Effector memory CD4-positive, alpha-beta T cell (primary cell): ENCODE measurements at regions not wholly inside any gene's neighbourhood (a gene's known extent, or its start where the extent isn't known, plus 50 kb on each side); places are given as distances from the start of the nearest gene placed in this dataset.

Experiments used
- DNase-seq, 3 donors: peaks; one replicate each; pipeline ENCODE4 v3.0.0-alpha.2; 2020
- H3K27ac ChIP-seq: 2 replicates; pipeline ENCODE4 v1.7.0; 2013; ENCODE audit warnings: mild to moderate bottlenecking, low read length, moderate library complexity; ENCODE audit not compliant: insufficient read depth, poor library complexity, severe bottlenecking
- H3K27me3 ChIP-seq: replicated peaks from 2 replicates; pipeline ENCODE4 v1.7.0; 2013; ENCODE audit warnings: mild to moderate bottlenecking, low read length; ENCODE audit not compliant: insufficient read depth, control insufficient read depth, poor library complexity, severe bottlenecking
- H3K36me3 ChIP-seq: 2 replicates; pipeline ENCODE4 v1.7.0; 2013; ENCODE audit warnings: mild to moderate bottlenecking, low read length, moderate library complexity; ENCODE audit not compliant: control insufficient read depth, insufficient read depth
- H3K4me1 ChIP-seq: 2 replicates; pipeline ENCODE4 v1.7.0; 2013; ENCODE audit warnings: low read length, mild to moderate bottlenecking; ENCODE audit not compliant: control insufficient read depth, insufficient read depth, poor library complexity, severe bottlenecking
- H3K4me3 ChIP-seq: 2 replicates; pipeline ENCODE4 v1.7.0; 2013; ENCODE audit warnings: low read length, low read depth, mild to moderate bottlenecking; ENCODE audit not compliant: insufficient read depth, poor library complexity, severe bottlenecking
- H3K9me3 ChIP-seq: 2 replicates; pipeline ENCODE4 v1.7.0; 2013; ENCODE audit warnings: mild to moderate bottlenecking, low read length, moderate library complexity; ENCODE audit not compliant: control insufficient read depth

- no peaks in the 10 kb centered on the region for H3K9me3 ChIP-seq
- H3K27ac ChIP-seq: no peak overlapping the region
- H3K4me1 ChIP-seq: no peaks in the 10 kb centered on the region
- no peaks in the 10 kb centered on the region for H3K27me3 ChIP-seq
- H3K36me3 ChIP-seq: no peaks in the 10 kb centered on the region
- no peak overlapping the region for H3K4me3 ChIP-seq
- no peak for DNase-seq
Observed at GRCh38 chr3:30457081-30457480, 149.3 kb upstream of the TGFBR2 start.

GRCh38 chr3:30457726-30458125, 148.7 kb upstream of the TGFBR2 start:
- Histone ChIP-seq H3K27me3 (no peaks in the 10 kb centered on the region), H3K27ac (no peak overlapping the region), H3K4me1 (no peaks in the 10 kb centered on the region), H3K9me3 (no peaks in the 10 kb centered on the region), H3K4me3 (no peak overlapping the region), H3K36me3 (no peaks in the 10 kb centered on the region)
- no peak for DNase-seq

- H3K36me3 ChIP-seq: no peaks in the 10 kb centered on the region
- H3K9me3 ChIP-seq: no peaks in the 10 kb centered on the region
- no peak for DNase-seq
- H3K27ac ChIP-seq: no peak overlapping the region
- H3K4me3 ChIP-seq: no peak overlapping the region
- no peaks in the 10 kb centered on the region for H3K27me3 ChIP-seq
- no peaks in the 10 kb centered on the region for H3K4me1 ChIP-seq
Observed at GRCh38 chr3:30458376-30459171, 147.8 kb upstream of the TGFBR2 start.

- H3K27ac ChIP-seq: no peak overlapping the region
- no peaks in the 10 kb centered on the region for H3K36me3 ChIP-seq
- DNase-seq: no peak
- H3K4me1 ChIP-seq: no peaks in the 10 kb centered on the region
- H3K9me3 ChIP-seq: no peaks in the 10 kb centered on the region
- H3K4me3 ChIP-seq: no peak overlapping the region
- H3K27me3 ChIP-seq: no peaks in the 10 kb centered on the region
Observed at GRCh38 chr3:30461311-30461710, 145.1 kb upstream of the TGFBR2 start.

GRCh38 chr3:30462721-30463470, 143.5 kb upstream of the TGFBR2 start:
- Histone ChIP-seq H3K27me3 (no peaks in the 10 kb centered on the region), H3K4me3 (no peak overlapping the region), H3K36me3 (no peaks in the 10 kb centered on the region), H3K4me1 (no peaks in the 10 kb centered on the region), H3K9me3 (no peaks in the 10 kb centered on the region), H3K27ac (no peak overlapping the region)
- DNase-seq: no peak

- H3K27me3 ChIP-seq: no peaks in the 10 kb centered on the region
- no peak overlapping the region for H3K27ac ChIP-seq
- H3K4me1 ChIP-seq: no peaks in the 10 kb centered on the region
- no peaks in the 10 kb centered on the region for H3K36me3 ChIP-seq
- no peak for DNase-seq
- no peak overlapping the region for H3K4me3 ChIP-seq
- H3K9me3 ChIP-seq: no peaks in the 10 kb centered on the region
Observed at GRCh38 chr3:30464381-30464780, 142.0 kb upstream of the TGFBR2 start.

- Histone ChIP-seq H3K4me3 (no peak overlapping the region), H3K27ac (no peak overlapping the region), H3K27me3 (no peaks in the 10 kb centered on the region), H3K9me3 (no peaks in the 10 kb centered on the region), H3K4me1 (no peaks in the 10 kb centered on the region), H3K36me3 (no peaks in the 10 kb centered on the region)
- no peak for DNase-seq
Observed at GRCh38 chr3:30465454-30465853, 140.9 kb upstream of the TGFBR2 start.

GRCh38 chr3:30467596-30468238, 138.7 kb upstream of the TGFBR2 start:
- no peaks in the 10 kb centered on the region for H3K27me3 ChIP-seq
- H3K4me1 ChIP-seq: no peaks in the 10 kb centered on the region
- no peak overlapping the region for H3K4me3 ChIP-seq
- H3K27ac ChIP-seq: no peak overlapping the region
- H3K36me3 ChIP-seq: no peaks in the 10 kb centered on the region
- DNase-seq: no peak
- H3K9me3 ChIP-seq: no peaks in the 10 kb centered on the region

- DNase-seq: no peak
- H3K27me3 ChIP-seq: no peaks in the 10 kb centered on the region
Observed at GRCh38 chr3:30469133-30469532, 137.3 kb upstream of the TGFBR2 start.

GRCh38 chr3:30470496-30470895, 135.9 kb upstream of the TGFBR2 start:
- no peaks in the 10 kb centered on the region for H3K9me3 ChIP-seq

More at GRCh38 chr3:30469133-30469532, 137.3 kb upstream of the TGFBR2 start:
- Histone ChIP-seq H3K4me3 (no peak overlapping the region), H3K36me3 (no peaks in the 10 kb centered on the region), H3K27ac (no peak overlapping the region), H3K4me1 (no peaks in the 10 kb centered on the region), H3K9me3 (no peaks in the 10 kb centered on the region)

More at GRCh38 chr3:30470496-30470895, 135.9 kb upstream of the TGFBR2 start:
- Histone ChIP-seq H3K27me3 (no peaks in the 10 kb centered on the region), H3K4me3 (no peak overlapping the region), H3K27ac (no peak overlapping the region), H3K4me1 (no peaks in the 10 kb centered on the region), H3K36me3 (no peaks in the 10 kb centered on the region)
- no peak for DNase-seq
